HG02763 (cell line): ENCODE measurements at regions not wholly inside any gene's neighbourhood (a gene's known extent, or its start where the extent isn't known, plus 50 kb on each side); places are given as distances from the start of the nearest gene placed in this dataset.

Experiments
- ATAC-seq: cut with Tn5 transposase; IDR thresholded peaks from one replicate; pipeline ENCODE4 v1.9.1; 2021; ENCODE audit warnings: mild to moderate bottlenecking, moderate library complexity; ENCODE audit not compliant: unreplicated experiment

DNA sequence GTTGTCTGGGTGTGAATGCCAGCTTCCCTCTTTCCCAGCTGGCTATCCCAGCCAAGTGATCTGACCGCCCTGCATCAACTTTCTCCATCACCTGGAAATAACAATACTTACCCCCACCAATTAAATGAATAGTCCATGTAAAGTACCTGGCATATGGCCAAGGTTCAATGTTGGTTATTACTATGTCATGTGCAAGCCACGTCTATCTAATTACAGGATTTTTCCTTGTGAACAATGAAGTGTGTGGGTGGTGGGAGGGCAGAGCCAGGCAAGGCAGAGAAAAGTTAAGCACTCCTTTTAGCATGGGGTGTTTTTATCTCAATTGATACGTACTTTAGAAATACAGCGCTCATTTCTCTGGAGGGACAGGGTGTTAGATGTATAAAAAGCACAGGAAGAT is 121.1 kb downstream of the NHLRC3 start:
- ATAC-seq: no peak

DNA sequence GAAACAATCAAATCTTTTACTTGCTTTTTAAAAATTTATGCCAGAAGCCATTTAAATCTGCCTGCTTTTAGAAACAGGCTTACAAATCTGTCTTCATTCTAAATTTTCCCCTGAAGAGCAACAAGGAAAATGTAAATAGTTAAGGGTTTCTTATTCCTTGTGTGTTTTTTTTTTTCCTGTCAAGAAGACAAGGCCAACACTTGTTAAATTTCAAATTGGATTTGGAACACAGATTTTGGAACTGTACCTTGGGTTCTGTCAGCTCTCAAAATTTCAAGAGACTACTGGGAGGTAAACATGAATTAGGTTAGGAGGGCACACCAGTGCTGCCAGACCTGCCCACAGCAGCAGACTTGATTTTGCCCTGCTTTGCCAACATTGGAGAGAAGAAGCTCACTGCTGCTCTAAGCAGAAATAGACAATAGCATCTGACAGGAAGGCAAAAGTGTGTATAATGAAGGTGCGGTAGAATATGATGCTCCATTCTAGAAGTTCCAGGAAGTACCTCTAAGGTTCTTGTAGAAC is 121.7 kb downstream of the NHLRC3 start:
- ATAC-seq: no peak

DNA sequence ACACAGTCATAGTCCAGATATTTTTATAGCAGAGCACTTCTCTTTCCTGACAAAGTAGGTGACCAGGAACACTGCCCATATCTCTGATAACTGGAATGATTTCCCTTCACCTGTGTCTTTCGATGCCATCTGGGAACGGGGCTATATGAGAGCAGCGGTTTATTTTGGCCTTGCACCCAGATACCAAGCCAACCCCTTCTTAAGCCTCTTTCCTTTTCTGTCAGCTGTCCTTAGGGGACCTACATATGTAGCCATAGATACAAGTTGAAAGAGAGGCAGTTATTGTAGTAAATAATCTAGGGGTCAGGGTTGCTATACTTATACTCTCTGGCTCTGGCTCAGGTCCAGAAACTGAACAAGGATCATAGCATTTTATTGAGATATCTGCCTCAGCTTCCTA is 128.8 kb downstream of the NHLRC3 start:
- ATAC-seq: no peak

DNA sequence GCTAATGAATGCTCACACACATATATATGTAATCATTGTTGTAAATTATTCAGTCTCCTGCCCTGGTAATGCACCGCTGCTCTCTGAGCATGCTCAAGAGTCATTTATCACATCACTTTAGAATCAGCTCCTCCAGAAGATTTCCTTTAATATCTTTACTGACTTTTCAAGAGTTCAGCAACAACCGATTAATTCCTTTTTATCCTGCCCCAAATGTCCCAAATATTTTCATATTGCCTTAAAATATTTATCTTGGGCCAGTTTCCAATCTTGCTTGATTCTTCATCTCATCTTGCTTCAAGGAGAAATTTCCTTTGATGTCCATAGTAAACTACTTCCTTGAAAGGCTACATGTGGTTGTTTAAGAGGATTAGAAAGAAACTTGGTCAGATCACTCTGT is 132.5 kb downstream of the NHLRC3 start:
- ATAC-seq: no peak

DNA sequence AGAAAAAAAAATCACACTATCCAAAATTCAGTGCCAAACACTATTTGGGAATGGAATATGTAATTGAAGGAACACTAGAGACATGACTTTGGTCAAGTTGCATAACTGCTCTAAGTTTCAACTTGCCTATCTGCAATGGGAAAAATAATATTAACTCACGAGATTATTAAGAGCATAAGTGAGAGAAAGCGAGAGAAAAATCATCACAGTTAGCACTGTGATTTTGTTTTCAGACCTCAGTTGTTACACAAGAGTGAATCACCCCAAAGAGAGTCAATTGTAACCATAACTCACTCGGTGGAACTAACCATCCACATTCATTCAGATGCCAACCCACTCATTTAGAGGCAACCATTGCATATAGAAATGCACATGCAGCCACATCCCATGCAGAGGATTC is 147.1 kb downstream of the NHLRC3 start:
- ATAC-seq: no peak

DNA sequence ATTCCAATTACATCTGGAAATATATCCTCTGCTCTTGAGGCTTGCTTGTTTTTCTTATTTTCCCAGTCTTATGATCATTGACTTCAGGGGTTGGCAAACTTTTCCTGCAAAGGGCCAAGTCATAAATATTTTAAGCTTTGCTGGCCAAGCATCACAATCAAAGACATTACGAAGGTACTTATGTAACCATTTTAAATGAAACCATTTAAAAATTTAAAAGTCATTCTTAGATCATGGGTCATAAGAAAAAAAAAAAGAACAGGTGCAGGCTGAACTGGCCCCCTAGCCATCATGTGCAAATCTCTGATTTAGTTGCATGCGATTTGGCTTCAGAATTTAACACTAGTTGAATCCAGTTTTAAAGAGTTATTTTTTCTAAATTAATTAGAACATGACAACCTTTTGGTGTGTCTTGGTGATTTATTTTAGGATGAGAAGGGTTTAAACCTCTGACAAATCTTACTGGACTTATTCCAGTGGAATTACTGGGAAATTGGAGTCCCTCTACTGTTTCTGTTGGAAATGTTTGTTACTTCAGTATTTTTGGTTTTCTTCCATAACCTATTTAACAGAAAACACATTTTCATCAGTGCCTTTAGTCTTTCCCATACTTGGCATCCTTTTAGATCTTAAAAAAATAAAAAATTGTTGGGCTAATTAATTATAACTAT is 148.1 kb downstream of the NHLRC3 start:
- no peak for ATAC-seq

DNA sequence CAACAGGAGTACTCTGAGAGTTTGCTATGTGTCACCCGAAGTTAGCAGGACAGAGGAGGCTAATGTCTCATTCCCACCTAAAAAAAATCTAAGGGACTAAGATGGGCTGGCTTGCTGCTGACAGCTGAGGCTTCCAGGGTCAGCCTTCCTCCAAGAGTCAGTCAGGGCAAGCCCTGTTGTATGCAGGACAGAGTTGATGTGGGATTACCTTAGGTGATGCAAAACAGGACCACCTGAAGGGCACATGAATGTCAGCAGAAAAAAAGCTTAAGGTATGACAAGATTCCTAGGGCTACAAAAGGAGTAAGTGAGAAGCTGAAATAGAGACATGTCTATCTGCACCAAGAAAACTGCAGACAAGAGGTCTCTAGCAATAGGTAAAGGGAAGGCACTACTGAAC is 151.5 kb downstream of the NHLRC3 start:
- no peak for ATAC-seq

DNA sequence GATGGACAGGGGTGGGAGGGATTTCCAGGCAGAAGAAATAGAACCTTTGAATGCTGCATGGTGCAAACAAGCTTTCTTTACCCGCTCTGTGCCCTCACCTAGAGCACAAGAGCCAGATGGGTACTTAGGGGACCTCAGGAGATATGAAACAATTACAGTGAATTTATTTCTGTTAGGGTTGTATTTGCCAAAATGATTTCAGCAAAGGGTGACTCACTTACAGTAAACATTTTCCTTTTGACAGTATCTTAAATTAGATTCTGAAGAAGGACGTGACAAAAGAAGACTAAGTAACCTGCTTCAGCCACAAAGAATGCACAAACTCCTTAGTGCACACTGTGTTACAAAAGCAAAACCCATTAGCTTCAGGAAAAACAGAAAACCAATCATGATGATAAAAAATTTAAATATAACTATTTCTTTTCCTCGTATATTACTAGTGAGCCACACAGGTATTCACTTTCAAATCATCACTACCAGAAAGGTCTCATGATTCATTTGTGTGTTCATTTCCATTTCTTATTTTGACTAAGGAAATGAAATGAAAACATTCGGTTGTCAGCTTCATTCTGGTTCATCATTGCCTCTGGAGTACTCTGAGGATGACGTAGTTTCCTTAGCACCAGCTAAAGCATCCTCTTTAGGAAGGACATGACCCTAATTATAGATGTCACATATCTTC is 158.8 kb downstream of the NHLRC3 start:
- ATAC-seq: peak; percentile 77

DNA sequence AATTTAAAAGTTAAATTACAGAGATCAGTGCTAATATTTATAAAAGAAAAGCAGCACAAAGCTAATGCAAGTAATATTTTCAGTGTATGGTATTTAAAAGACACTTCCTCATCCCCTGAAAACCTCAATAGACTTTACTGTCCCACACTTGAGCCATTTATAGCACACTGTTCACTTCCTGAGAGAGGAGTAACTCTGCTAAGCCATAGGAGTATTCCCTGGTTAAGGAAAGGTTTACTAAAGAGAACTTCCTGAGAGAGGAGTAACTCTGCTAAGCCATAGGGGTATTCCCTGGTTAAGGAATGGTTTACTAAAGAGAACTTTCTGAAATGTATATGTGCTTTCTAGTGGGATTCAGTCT is 159.4 kb downstream of the NHLRC3 start:
- ATAC-seq: peak; percentile 14

DNA sequence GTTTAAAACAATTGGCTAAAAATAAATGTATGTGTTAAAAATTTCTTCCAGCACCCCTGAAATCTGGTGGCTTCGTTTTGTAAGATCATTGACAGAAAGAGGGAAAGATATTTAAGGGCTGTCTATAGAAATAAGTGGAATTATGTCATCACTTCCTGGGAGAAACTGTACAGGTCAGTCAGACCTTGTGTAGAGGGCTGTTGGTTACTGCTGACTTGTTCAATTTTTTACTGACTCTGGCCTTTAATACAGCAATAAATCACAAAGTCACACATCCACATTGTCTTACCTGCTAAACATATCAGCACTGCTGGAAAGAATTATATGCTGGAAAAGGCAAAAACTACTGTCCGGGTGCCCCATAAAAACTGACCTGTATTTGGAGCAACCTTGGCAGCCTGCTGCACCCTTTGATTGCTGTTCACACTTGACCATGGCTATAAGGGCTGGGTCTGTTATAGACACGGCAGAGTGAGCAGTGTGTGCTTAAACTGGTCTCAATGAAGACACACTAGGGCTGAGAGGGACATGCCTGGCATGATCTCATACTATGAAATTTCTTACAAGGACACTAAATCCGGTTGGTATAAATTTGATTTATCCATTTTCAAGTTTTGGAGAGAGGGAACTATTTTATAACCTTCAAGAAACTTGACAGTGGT is 162.1 kb downstream of the NHLRC3 start:
- no peak for ATAC-seq

DNA sequence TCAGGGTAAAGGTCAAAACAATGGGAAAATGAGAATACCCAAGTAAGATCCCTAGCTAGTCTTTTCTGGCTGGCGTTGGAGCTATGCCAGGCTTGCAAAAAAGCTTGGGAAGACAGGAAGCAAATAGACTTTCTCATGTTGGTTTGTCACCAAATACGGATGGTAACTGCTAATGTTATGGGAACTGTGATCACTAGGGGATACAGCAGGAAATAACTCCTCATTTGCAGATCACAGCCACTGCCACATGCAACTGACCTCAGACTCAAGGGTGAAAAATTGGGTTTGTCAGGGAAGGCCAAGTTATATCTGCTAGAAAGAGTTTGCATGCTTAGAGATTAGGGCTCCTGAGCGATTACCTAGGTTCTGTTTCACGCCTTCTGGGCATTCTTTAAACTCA is 162.9 kb downstream of the NHLRC3 start:
- no peak for ATAC-seq

DNA sequence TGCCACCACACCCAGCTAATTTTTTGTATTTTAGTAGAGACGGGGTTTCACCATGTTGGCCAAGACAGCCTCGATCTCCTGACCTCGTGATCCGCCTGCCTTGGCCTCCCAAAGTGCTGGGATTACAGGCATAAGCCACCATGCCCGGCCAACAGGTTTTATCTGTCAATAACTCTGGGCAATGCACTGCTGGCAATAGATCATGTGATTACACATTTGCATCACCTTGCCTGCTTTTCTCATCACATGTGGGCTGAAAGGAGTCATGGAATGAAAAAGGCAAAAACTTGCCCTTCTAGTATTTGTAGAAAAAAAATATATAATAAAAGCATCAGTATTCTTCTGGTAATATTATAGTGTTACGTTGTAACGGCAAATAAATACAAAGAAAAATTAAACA is 164.5 kb downstream of the NHLRC3 start:
- no peak for ATAC-seq

DNA sequence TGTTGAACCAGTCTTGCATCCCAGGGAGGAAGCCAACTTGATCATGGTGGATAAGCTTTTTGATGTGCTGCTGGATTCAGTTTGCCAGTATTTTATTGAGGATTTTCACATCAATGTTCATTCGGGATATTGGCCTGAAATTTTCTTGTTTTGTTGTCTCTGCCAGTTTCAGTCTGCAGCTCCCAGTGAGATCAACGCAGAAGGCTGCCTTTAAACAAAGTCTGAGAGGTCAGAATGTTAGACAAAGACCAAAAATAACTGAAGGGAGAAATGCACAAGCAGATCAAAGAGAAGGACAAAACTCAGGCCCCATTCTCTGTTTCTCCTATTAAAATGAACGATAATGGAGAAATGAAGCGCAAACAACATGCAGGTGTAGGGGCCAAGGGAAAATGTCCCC is 170.4 kb downstream of the NHLRC3 start:
- ATAC-seq: no peak

DNA sequence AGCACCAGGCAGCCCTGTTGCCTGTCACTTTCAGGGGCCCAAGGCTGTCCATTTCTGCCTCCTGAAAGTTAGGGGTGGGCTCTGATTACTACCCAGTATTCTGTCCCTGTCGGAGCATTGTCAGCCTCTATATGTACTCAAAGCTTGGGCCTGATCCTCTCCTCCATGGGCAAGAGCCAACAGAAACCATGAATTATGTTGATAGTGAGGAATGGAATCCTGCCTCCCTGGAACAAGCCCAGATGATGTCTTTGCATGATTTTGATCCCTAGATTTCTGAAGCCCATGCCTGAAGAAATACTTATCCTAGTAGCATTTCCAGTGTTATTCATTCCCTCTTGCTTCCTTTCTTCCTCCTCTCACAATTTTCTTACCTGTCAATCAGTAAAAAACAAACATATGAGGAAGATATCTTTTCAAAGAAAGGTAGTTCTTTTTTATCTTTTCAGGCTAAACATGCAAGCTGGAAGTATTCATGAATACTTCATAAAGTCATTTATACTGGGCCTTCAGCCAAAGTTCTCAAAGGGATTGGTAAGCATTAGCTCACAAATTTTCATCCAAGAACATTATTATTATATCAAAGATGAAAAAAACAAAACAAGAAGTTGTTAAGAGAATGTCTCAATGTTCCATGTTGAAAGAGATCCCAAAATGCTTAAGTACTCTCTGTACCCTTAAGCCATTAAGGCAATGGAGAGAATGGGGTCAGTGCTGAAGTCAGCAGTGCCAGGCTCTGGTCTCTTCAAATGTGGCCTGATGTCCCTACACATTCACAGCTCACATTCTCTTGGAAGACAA is 171.7 kb downstream of the NHLRC3 start:
- no peak for ATAC-seq

DNA sequence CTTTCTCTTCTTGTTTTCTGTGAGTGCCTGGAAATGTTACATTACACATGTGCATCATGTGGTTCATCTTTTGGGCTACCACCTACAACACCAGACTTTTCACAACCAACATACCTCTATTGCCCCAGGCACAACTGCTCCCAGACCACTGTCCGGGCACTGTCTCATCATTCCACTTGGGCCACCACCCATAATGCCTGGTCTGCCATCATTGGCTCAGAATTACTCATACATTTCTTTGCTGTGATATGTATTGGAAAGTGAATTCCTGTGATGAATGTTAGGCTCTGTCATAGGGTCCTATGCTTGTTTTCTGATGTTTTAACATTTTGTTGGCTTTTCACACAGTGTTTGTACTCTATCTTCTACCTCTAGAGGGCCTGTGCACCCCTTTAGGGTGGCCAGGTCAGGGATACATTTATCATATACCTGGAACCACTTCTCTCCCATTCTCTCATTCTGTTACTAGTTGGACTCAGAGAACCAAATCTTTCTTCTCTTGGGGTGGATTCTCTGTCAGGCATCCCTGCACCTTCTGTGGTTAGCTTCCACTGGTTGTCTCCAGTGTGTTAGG is 172.8 kb downstream of the NHLRC3 start:
- ATAC-seq: no peak

DNA sequence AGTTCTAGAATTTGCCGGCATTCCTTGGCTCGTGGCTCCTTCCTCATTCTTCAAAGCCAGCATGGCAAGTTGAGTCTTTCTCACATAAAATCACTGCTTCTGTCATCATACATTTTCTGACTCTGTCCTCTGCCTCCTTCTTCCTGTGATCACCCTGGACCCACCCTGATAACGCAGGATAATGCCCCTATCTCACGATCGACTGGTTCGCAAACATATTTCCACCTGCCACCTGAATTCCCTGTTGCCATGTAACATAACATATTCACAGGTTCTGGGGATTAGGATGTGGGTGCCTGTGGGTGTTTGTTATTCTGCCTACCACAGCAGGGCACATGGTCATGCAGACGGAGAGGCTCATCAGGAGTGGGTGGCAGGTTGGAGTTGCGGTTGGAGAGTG is 177.7 kb downstream of the NHLRC3 start:
- no peak for ATAC-seq

DNA sequence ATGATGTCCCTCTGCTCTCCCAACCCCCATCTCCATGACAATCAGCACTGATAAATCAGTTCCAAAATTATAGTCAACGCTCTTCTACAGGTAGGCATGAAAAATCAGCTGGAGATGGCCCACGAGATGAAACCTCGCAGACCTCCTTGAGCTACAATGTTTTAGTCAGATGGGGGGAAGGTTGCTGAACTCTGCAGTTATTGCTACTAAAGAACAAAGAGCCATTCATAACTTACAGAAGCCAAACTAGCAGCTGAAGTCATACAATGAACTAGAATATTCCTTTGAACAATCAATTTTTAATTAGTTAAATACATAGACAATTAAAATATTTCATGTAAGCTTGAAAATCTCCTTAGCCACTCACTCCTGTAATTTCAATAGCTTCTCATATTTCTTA is 179.2 kb downstream of the NHLRC3 start:
- no peak for ATAC-seq

DNA sequence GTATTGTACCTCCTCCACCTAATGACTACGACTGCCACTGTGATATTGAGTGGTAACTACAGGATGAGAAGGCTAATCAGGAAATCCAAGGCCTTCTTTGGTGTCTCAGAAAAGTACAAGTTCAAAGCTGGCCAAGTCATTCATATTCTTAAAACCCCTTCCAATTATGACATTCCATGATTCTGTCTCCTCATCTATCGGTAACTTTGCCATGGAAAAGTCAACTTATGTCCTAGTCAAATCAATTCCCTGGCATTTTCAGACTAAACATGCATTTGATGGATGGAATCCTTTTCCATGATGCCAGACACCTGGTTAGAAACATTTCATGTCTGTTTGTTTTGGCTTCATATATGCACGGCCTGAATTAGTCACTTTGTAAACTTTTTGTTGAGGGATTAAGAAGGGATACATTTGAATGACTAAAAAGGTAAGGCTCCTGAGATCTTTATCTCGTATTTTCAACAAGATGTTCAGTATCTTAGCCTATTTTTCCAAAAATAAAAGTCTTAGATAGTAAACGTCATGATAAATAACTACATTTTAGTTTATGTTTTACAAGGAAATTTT is 186.5 kb downstream of the NHLRC3 start:
- ATAC-seq: no peak

DNA sequence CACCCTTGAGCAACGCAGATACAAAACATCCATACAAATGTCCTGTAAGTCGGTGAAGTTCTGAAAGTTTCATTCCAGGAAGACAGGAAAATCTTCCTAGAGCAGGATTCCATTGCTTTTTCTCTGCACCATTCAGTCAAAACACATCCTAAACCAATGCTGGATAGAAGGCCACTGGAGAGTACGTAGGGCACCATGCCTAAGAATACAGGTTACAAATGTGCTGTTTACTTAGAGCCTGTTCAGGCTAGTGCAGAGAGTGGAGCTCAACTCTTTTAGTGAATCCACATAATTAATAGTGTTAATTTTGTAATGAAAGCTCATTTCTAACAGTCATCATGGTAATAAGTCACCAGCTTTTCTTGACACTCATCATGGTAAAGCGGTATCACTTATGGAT is 187.6 kb downstream of the NHLRC3 start:
- no peak for ATAC-seq

DNA sequence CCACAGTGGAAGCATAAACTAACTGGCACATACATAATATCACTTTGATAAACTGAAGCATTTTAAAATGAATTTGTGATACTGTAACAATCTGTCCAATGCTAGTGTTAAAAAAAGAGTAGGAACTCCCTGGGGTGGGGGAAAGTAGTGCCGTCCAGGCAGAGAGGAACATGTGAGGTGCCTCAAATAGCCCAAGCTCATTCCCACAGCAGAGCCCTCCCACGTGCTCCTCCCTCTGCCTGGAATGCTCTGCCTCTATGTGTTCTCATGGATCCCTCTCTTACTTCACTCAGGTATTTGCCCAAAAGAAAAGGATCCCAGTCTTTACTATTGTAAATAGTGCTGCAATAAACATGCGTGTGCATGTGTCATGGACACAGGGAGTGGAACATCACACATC is 188.1 kb downstream of the NHLRC3 start:
- ATAC-seq: no peak
